Effector memory CD8-positive, alpha-beta T cell (primary cell): ENCODE measurements at regions not wholly inside any gene's neighbourhood (a gene's known extent, or its start where the extent isn't known, plus 50 kb on each side); places are given as distances from the start of the nearest gene placed in this dataset.
A peak's percentile ranks its signal among the peaks of the same experiment; 100 is the strongest.

Source experiments
- ATAC-seq: fragments of 150-1000 bp; cut with Tn5 transposase; replicated peaks from 2 replicates; pipeline ENCODE4 v1.10.0; 2021; ENCODE audit warnings: mild to moderate bottlenecking, moderate library complexity
- DNase-seq, 3 experiments: peaks; one replicate each; pipeline ENCODE4 v3.0.0; 2021
- H3K27ac Mint-ChIP-seq, 2 donors: one replicate each; pipeline ENCODE4 v1.8.0; 2022; ENCODE audit warnings: mild to moderate bottlenecking in 2 of 2, mixed read lengths in 2 of 2, moderate library complexity in 2 of 2
- H3K27me3 Mint-ChIP-seq, 2 donors: one replicate each; pipeline ENCODE4 v1.8.0; 2022; ENCODE audit warnings: mixed read lengths in 2 of 2
- H3K36me3 Mint-ChIP-seq: one replicate; pipeline ENCODE4 v1.8.0; 2022; ENCODE audit warnings: mild to moderate bottlenecking, moderate library complexity, mixed read lengths; ENCODE audit not compliant: insufficient read depth
- H3K4me1 Mint-ChIP-seq, 2 donors: one replicate each; pipeline ENCODE4 v1.8.0; 2022; ENCODE audit warnings: low read depth in 2 of 2, mixed read lengths in 2 of 2
- H3K4me3 Mint-ChIP-seq, 2 donors: one replicate each; pipeline ENCODE4 v1.8.0; 2022; ENCODE audit warnings: mild to moderate bottlenecking in 2 of 2, mixed read lengths in 2 of 2, moderate library complexity in 2 of 2
- H3K9me3 Mint-ChIP-seq, 2 donors: one replicate each; pipeline ENCODE4 v1.8.0; 2022; ENCODE audit warnings: mixed read lengths in 2 of 2

GRCh38 chr12:111057701-111058425 is 137.5 kb upstream of the MYL2 start:
- no peaks in the 10 kb centered on the region for H3K27me3 Mint-ChIP-seq
- peak overlapping the region in 1 of 2 donors; percentile 16 for H3K4me3 Mint-ChIP-seq
- H3K27ac Mint-ChIP-seq = peak overlapping the region; percentile 45 to 79
- peaks cover 15 to 20% of the 10 kb centered on the region in 2 donors for H3K9me3 Mint-ChIP-seq
- H3K36me3 Mint-ChIP-seq = no peaks in the 10 kb centered on the region
- DNase-seq = no peak
- H3K4me1 Mint-ChIP-seq = peaks cover 29% of the 10 kb centered on the region in 2 donors
- ATAC-seq = no peak

DNA sequence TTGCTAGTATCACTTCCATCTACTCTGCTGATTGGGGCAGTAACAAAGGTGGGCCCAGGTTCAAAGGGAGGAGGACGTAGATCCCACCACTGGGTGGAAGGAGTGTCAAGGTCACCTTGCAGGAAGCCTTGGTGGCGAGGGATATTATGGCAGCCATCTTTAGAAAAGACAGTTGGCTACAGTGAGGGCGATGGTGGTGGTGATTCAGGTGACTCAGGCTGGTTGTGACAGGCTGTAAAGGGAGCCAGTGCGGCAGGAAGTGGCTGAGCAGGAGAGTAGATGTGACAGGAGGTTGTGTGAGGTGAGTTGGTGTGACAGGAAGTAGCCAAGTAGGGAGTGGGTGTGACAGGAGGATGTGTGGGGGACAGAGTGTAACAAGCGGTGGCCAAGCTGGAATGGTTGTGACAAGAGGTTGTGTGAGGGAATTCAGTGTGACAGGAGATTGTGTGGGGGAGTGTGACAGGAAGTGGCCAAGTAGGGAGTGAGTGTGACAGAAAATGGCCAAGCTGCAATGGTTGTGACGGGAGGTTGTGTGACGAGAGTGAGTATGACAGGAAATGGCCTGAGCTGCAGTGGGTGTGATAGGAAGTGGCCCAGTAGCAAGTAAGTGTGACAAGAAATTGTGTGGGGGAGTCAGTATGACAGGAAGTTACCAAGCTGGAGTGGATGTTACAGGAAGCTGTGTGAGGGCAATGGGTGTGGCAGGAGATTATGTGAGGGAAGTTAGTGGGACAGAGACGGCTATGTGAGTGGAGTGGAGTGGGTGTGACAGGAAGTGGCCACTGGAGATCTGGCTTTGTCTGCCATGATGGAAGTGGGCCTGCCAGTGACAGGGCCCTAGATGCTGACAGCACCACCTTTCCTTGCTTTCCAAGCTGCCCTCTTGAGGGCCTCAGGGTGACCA is 136.5 kb upstream of the MYL2 start:
- Mint-ChIP-seq H3K27ac (peak overlapping the region; percentile 45 to 79), H3K36me3 (no peaks in the 10 kb centered on the region)
- ATAC-seq = peak; percentile 84

GRCh38 chr12:111055181-111055880 is 135.0 kb upstream of the MYL2 start:
- peaks cover 28 to 29% of the 10 kb centered on the region in 2 donors for H3K4me1 Mint-ChIP-seq
- H3K4me3 Mint-ChIP-seq = peak overlapping the region; percentile 2 to 43
- ATAC-seq (no peak), DNase-seq (no peak)
- H3K36me3 Mint-ChIP-seq = no peaks in the 10 kb centered on the region
- peaks cover 15 to 20% of the 10 kb centered on the region in 2 donors for H3K9me3 Mint-ChIP-seq
- H3K27ac Mint-ChIP-seq = peak overlapping the region; percentile 45 to 79
- no peaks in the 10 kb centered on the region for H3K27me3 Mint-ChIP-seq

More for the DNA sequence above, 136.5 kb upstream of the MYL2 start:
- Mint-ChIP-seq H3K4me3 (peak overlapping the region; percentile 2 to 43), H3K4me1 (peaks cover 29% of the 10 kb centered on the region in 2 donors), H3K27me3 (no peaks in the 10 kb centered on the region), H3K9me3 (peaks cover 15 to 20% of the 10 kb centered on the region in 2 donors)
- peak; percentile 40 to 54 (median 43) for DNase-seq

GRCh38 chr12:111048991-111049390 is 128.6 kb upstream of the MYL2 start:
- ATAC-seq (no peak), DNase-seq (no peak)
- Mint-ChIP-seq H3K4me1 (no peaks in the 10 kb centered on the region), H3K27ac (no peak overlapping the region), H3K36me3 (no peaks in the 10 kb centered on the region), H3K4me3 (no peak overlapping the region), H3K27me3 (peaks cover 9 to 25% of the 10 kb centered on the region in 2 donors), H3K9me3 (no peaks in the 10 kb centered on the region)

DNA sequence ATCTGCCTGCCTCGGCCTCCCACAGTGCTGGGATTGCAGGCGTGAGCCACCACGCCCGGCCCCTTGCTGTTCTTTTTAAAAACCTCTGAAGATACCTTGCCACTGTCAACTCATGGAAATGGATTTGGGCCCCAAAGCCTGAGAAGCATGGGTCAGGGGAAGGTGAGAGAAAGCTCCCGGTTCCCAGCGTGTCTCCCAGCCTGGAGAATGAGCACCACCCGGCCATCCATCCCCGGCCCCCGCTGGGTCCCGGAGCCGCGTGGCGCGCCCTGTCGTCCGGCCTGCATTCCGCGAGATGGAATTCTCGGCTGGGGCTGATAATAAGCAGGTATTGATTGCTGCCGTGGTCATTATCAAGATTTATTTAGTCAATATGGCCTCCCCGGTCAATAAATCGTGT is 126.5 kb upstream of the MYL2 start:
- H3K9me3 Mint-ChIP-seq = no peaks in the 10 kb centered on the region
- H3K36me3 Mint-ChIP-seq = no peaks in the 10 kb centered on the region
- ATAC-seq (no peak), DNase-seq (no peak)
- H3K4me3 Mint-ChIP-seq = no peak overlapping the region
- H3K27ac Mint-ChIP-seq = no peak overlapping the region
- peaks cover 9 to 35% of the 10 kb centered on the region in 2 donors for H3K27me3 Mint-ChIP-seq
- H3K4me1 Mint-ChIP-seq = no peaks in the 10 kb centered on the region

DNA sequence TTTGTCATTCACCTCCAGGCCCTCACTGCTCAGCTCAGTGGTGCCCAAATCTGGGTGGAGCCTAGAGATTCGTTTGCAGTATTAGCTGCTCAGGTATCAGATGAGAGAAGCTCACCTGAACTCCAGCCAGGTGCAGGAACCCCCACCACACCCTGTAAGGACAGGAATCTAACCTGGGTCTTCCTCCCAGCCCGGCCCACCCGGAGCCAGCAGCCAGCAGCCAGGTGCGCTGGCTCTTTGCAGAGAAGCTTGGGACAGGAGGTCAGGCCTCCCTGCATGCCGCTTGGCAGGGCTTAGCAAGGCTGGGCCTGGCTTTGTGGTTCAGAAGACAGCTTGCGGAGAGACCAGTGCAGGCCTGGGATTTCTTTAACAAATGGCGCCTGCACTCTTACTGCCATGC is 125.6 kb upstream of the MYL2 start:
- Mint-ChIP-seq H3K4me1 (no peaks in the 10 kb centered on the region), H3K27me3 (peaks cover 9 to 35% of the 10 kb centered on the region in 2 donors), H3K27ac (no peak overlapping the region), H3K9me3 (no peaks in the 10 kb centered on the region), H3K36me3 (no peaks in the 10 kb centered on the region), H3K4me3 (no peak overlapping the region)
- DNase-seq (no peak), ATAC-seq (no peak)

GRCh38 chr12:111041091-111041490 is 120.7 kb upstream of the MYL2 start:
- H3K27me3 Mint-ChIP-seq = peaks cover 28 to 59% of the 10 kb centered on the region in 2 donors
- H3K4me1 Mint-ChIP-seq = peaks cover 4 to 5% of the 10 kb centered on the region in 2 donors
- DNase-seq (no peak), ATAC-seq (no peak)
- H3K27ac Mint-ChIP-seq = no peak overlapping the region
- peaks cover 3% of the 10 kb centered on the region for H3K36me3 Mint-ChIP-seq
- no peak overlapping the region for H3K4me3 Mint-ChIP-seq
- H3K9me3 Mint-ChIP-seq = no peaks in the 10 kb centered on the region

DNA sequence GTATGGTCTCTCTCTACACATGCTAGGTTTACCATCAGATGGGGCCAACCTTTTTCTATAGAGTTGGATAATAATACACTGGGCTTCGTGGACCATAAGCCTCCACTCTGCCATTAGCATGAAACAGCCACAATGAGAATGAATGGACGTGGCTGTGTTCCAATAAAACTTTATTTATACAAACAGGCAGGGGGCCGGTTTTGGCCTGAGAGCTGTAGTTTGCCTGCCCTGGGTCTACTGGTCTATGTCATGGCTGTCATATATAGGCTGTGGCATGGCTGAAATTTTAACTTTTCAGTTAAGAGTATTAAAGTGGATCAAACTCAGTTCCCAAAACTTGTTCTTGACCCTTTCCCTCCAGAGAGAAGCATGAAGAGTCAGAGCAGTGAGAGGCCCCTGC is 120.3 kb upstream of the MYL2 start:
- no peak for ATAC-seq
- H3K4me1 Mint-ChIP-seq = peaks cover 8 to 9% of the 10 kb centered on the region in 2 donors
- H3K27me3 Mint-ChIP-seq = peaks cover 32 to 63% of the 10 kb centered on the region in 2 donors
- no peak for DNase-seq
- H3K27ac Mint-ChIP-seq = no peak overlapping the region
- no peaks in the 10 kb centered on the region for H3K9me3 Mint-ChIP-seq
- peaks cover 3% of the 10 kb centered on the region for H3K36me3 Mint-ChIP-seq
- no peak overlapping the region for H3K4me3 Mint-ChIP-seq

DNA sequence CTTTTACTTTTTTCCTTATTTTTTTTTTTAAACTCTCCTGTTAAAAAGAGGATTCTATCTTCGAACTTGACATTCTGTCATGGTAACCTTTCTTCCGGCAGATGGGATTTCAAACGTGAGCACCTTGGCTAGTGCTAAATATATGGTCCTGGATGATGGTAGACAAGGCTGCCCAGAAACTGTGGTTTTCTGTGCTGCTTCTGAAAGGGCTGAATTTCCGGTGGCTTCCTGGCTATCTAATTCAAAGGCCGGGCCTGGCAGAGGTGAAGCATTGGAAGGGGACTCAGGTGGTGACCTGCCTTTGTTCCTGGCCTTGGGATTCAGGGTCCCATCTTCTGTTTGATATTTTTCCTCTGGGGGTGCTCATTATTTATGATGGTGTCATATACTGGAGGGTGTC is 118.6 kb upstream of the MYL2 start:
- H3K4me3 Mint-ChIP-seq = no peak overlapping the region
- no peaks in the 10 kb centered on the region for H3K9me3 Mint-ChIP-seq
- H3K27me3 Mint-ChIP-seq = peaks cover 42 to 72% of the 10 kb centered on the region in 2 donors
- DNase-seq (no peak), ATAC-seq (no peak)
- H3K4me1 Mint-ChIP-seq = peaks cover 15 to 18% of the 10 kb centered on the region in 2 donors
- no peak overlapping the region for H3K27ac Mint-ChIP-seq
- peaks cover 3% of the 10 kb centered on the region for H3K36me3 Mint-ChIP-seq

DNA sequence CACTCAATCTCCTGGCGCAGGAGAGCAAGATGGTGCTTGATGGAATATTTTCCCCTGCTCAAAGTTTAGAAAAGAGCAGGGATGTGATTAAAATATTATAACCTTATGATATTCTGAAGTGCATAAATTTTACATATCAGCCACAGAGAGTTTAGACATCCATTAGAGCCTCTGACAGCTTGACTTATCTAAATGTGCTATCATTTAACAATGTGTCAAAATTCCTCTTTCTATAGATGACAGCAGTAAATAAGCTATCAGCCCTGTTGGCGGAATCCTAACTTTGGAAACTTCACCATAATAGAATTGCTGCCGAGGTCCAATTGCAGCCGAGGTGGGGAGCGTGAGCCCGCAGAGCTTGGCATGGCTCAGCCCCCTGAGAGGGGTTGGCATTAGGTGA is 117.7 kb upstream of the MYL2 start:
- DNase-seq (no peak), ATAC-seq (no peak)
- no peak overlapping the region for H3K27ac Mint-ChIP-seq
- H3K9me3 Mint-ChIP-seq = no peaks in the 10 kb centered on the region
- peaks cover 42 to 65% of the 10 kb centered on the region in 2 donors for H3K27me3 Mint-ChIP-seq
- H3K4me1 Mint-ChIP-seq = peaks cover 15 to 18% of the 10 kb centered on the region in 2 donors
- H3K4me3 Mint-ChIP-seq = no peak overlapping the region
- peaks cover 3% of the 10 kb centered on the region for H3K36me3 Mint-ChIP-seq

GRCh38 chr12:111037047-111037446 is 116.7 kb upstream of the MYL2 start:
- Mint-ChIP-seq H3K36me3 (peaks cover 3% of the 10 kb centered on the region), H3K27me3 (peaks cover 53 to 74% of the 10 kb centered on the region in 2 donors), H3K4me1 (peaks cover 19 to 22% of the 10 kb centered on the region in 2 donors), H3K27ac (no peak overlapping the region), H3K9me3 (no peaks in the 10 kb centered on the region), H3K4me3 (peak overlapping the region; percentile 75 to 77)
- DNase-seq = no peak
- no peak for ATAC-seq

GRCh38 chr12:111035578-111036301 is 115.4 kb upstream of the MYL2 start:
- H3K4me3 Mint-ChIP-seq = peak overlapping the region; percentile 75 to 77
- H3K27ac Mint-ChIP-seq = peak overlapping the region in 1 of 2 donors; percentile 33
- H3K36me3 Mint-ChIP-seq = peaks cover 3% of the 10 kb centered on the region
- H3K27me3 Mint-ChIP-seq = peaks cover 66 to 86% of the 10 kb centered on the region in 2 donors
- H3K9me3 Mint-ChIP-seq = no peaks in the 10 kb centered on the region
- DNase-seq (no peak), ATAC-seq (no peak)
- H3K4me1 Mint-ChIP-seq = peaks cover 19 to 22% of the 10 kb centered on the region in 2 donors
